AG09309 (cell line): ENCODE measurements at regions not wholly inside any gene's neighbourhood (a gene's known extent, or its start where the extent isn't known, plus 50 kb on each side); places are given as distances from the start of the nearest gene placed in this dataset.

Experiments
- DNase-seq: peaks from one replicate; pipeline ENCODE4 v3.0.0-alpha.2; 2010; ENCODE audit warnings: low read depth
- H3K4me3 ChIP-seq: 2 replicates; pipeline ENCODE4 v1.5.1; 2011; ENCODE audit warnings: mild to moderate bottlenecking, low read depth, low read length, moderate library complexity; ENCODE audit not compliant: control insufficient read depth
- TF ChIP-seq, protein P1 (sequence below): IDR thresholded peaks from 2 replicates; pipeline ENCODE4 v1.5.1; 2011; ENCODE audit warnings: mild to moderate bottlenecking, low read depth, low read length, inconsistent platforms; ENCODE audit not compliant: insufficient read depth, control insufficient read depth; ENCODE audit errors: missing control alignments

DNA sequence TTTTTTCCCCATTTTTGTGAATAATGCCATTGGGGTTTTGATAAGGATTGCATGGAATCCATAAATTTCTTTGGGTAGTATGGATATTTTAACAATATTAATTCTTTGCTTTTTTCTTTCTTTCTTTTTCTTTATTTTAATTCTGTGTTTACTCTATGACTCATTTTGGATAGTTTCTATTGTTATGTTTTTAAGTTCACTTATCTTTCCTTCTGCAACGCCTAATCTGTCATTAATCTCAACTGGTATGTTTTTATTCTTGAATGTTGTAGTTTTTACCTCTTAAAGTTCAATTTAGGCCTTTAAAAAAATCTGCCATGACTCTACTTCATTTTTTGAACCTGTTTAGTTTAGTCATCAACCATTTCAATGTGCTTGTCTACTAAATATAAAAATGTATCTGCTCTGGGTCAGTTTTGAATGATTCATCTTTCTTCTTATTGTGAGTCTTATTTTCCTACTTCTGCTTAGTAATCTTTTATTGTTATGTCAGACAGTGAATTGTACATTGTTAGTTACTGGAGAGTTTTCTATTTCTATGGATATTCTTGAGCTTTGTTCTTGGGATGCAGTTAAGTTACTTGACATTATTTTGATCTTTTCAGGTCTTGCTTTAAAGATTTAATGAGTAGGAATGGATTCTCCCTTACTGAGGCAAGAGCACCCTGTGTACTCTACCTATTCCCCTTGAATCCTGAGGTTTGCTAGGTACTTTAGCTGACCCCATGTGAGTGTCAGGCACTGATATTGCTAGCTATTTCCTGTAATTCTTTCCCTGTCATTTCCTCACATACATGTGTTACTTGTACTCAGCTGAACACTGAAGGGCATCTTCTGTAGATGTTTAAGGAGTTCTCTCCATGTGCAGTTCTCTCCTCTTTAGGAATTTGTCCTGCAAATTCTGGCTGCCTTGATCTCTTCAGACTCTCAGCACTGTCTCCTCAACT is 104.2 kb downstream of the TFAP2B start:
- no peak for DNase-seq
- no peak overlapping the region for H3K4me3 ChIP-seq
- TF ChIP-seq, protein P1, sequence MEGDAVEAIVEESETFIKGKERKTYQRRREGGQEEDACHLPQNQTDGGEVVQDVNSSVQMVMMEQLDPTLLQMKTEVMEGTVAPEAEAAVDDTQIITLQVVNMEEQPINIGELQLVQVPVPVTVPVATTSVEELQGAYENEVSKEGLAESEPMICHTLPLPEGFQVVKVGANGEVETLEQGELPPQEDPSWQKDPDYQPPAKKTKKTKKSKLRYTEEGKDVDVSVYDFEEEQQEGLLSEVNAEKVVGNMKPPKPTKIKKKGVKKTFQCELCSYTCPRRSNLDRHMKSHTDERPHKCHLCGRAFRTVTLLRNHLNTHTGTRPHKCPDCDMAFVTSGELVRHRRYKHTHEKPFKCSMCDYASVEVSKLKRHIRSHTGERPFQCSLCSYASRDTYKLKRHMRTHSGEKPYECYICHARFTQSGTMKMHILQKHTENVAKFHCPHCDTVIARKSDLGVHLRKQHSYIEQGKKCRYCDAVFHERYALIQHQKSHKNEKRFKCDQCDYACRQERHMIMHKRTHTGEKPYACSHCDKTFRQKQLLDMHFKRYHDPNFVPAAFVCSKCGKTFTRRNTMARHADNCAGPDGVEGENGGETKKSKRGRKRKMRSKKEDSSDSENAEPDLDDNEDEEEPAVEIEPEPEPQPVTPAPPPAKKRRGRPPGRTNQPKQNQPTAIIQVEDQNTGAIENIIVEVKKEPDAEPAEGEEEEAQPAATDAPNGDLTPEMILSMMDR, result no peak

DNA sequence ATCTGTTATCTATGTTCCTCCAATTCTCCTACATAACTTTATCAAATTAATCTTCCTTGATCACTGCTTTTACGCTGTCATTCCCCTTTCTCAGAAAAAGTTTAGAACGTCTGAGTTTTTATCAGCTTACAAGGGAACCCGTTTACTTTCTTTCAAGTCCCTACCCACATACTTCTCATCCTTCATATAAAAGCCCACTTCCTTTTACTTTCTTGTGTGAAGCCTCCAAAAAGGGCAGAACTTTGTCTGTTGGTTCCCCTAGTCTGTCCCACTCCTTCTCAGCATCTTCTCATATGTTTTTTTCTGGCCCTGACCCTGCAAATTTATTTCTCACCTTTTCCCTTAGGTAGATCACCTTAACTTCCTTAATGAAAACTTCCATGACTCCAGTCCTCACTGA is 106.1 kb downstream of the TFAP2B start:
- H3K4me3 ChIP-seq, result no peak overlapping the region
- DNase-seq, result no peak
- TF ChIP-seq, protein P1, result no peak

DNA sequence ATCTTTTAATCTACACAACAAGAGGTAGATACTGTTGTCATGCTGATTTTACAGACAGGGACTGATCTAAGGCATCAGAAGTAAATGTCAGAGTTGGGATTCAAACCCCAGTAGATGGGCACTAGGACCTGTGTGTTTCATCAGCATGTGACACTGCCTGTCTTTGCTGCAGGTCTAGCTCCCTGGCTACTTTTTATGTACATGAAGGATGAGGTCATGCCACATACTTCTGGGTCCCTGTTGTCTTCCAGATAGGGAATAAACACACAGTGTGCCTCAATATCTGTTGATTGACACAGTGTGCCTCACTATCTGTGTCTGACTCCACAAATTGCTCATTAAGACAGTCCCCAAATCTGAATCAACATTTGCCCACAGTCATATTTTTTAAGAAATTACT is 106.9 kb downstream of the TFAP2B start:
- TF ChIP-seq, protein P1, result no peak
- no peak overlapping the region for H3K4me3 ChIP-seq
- no peak for DNase-seq

DNA sequence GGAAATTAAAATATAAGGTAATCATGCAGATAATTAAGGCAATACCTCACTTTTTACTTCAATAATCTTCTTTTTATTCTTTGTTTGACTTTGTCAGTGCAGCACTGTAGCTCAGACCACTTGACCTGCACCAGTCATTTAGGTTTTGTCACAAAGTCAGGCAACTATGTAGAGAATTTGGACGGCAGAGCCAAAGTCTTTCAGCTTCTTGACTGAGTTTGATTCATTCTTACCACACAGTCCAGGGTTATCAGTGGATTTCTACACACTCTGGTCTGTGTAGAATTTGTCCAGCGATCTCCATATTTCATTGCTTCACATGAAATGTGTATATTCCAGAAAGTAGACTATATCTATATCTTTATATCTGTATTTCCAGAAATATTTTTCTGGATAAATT is 107.3 kb downstream of the TFAP2B start:
- no peak for DNase-seq
- H3K4me3 ChIP-seq, result no peak overlapping the region
- TF ChIP-seq, protein P1, result no peak

DNA sequence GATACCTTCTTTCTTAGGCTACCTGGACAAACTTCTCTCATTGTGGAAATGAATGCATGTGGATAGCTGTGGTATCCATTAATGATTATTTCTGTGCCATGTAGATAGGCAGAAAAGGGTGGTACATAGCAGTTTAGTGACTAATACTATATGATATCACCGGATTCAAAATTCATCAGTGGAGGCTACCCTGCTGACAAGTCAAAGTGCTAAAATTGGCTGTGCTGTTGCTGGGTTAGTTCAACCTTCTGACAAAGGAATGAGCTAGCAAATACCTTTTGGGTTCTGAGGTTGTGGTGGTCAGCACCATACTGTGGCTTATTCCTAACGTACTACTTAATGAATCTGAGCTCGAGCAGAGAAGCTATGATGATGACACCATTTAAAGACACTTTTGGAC is 109.1 kb downstream of the TFAP2B start:
- H3K4me3 ChIP-seq, result no peak overlapping the region
- TF ChIP-seq, protein P1, result no peak
- DNase-seq, result no peak

DNA sequence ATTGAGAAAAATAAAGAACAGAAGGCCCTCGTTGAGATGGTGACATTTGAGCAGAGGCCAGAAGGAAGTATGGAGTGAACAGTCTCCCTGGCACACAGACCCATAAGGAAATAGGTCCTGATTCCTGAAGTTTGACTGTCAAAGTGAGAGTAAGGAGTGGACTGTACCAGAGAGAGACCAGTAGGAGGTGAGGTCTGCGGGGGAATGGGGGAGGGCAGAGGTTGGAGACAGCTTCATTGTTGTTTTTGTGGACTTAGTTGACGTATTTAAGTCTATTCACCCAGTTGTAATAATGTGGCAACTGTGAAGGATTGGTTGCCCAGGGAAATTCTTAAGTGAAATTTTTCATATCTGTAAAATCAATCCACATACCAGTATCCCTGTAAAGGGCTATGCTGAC is 110.7 kb downstream of the TFAP2B start:
- TF ChIP-seq, protein P1, result no peak
- DNase-seq, result no peak
- no peak overlapping the region for H3K4me3 ChIP-seq
